Liver (tissue), 7 donors: ENCODE measurements at regions not wholly inside any gene's neighbourhood (a gene's known extent, or its start where the extent isn't known, plus 50 kb on each side); places are given as distances from the start of the nearest gene placed in this dataset.

Experiments used
- DNase-seq: peaks from one replicate; pipeline ENCODE4 v3.0.0-alpha.2; 2017; ENCODE audit warnings: low spot score
- H3K27ac ChIP-seq, 2 donors: one replicate each; pipeline ENCODE4 v1.7.0; 2013; ENCODE audit warnings: inconsistent platforms in 2 of 2, low read length in 2 of 2, control low read depth in 1 of 2, low read depth in 1 of 2, mild to moderate bottlenecking in 1 of 2
- H3K27me3 ChIP-seq, 4 donors: one replicate each; pipeline versions ENCODE4 v1.6.1 to v1.7.0; 2013; ENCODE audit warnings: low read length in 3 of 4, inconsistent platforms in 1 of 4, mild to moderate bottlenecking in 1 of 4, moderate library complexity in 1 of 4; ENCODE audit not compliant: control insufficient read depth in 4 of 4, insufficient read depth in 4 of 4
- H3K36me3 ChIP-seq, 4 donors: one replicate each; pipeline versions ENCODE4 v1.6.1 to v1.7.0; 2013; ENCODE audit warnings: low read length in 3 of 4, mild to moderate bottlenecking in 3 of 4, low read depth in 1 of 4, moderate library complexity in 1 of 4; ENCODE audit not compliant: control insufficient read depth in 4 of 4, insufficient read depth in 3 of 4
- H3K4me1 ChIP-seq, 4 donors: one replicate each; pipeline versions ENCODE4 v1.6.1 to v1.7.0; 2013; ENCODE audit warnings: low read length in 3 of 4, mild to moderate bottlenecking in 3 of 4, moderate library complexity in 1 of 4; ENCODE audit not compliant: control insufficient read depth in 4 of 4, insufficient read depth in 4 of 4
- H3K4me3 ChIP-seq, 3 donors: one replicate each; pipeline versions ENCODE4 v1.6.1 to v1.7.0; 2013; ENCODE audit warnings: low read length in 3 of 3, control low read depth in 1 of 3, low read depth in 1 of 3, mild to moderate bottlenecking in 1 of 3
- H3K9ac ChIP-seq, 2 donors: one replicate each; pipeline ENCODE4 v1.7.0; 2013; ENCODE audit warnings: low read length in 2 of 2, mild to moderate bottlenecking in 2 of 2, moderate library complexity in 2 of 2, control low read depth in 1 of 2, low read depth in 1 of 2
- H3K9me3 ChIP-seq, 4 donors: one replicate each; pipeline versions ENCODE4 v1.6.1 to v1.7.0; 2013; ENCODE audit warnings: low read length in 3 of 4; ENCODE audit not compliant: control insufficient read depth in 4 of 4
- ATF3 ChIP-seq: IDR thresholded peaks from 2 replicates; pipeline ENCODE4 v1.6.1; 2016; ENCODE audit warnings: antibody characterized with exemption
- EGR1 ChIP-seq, 2 donors: IDR thresholded peaks; 2 replicates each; pipeline ENCODE4 v1.6.1; 2016 to 2018; ENCODE audit warnings: antibody characterized with exemption in 2 of 2, low read depth in 2 of 2
- FOXA1 ChIP-seq: IDR thresholded peaks from 2 replicates; pipeline ENCODE4 v1.6.1; 2016; ENCODE audit warnings: antibody characterized with exemption
- HNF4A ChIP-seq, 2 donors: conservative IDR thresholded peaks; 2 replicates each; pipeline ENCODE4 v1.6.1; 2016; ENCODE audit warnings: antibody characterized with exemption in 2 of 2, mild to moderate bottlenecking in 2 of 2
- HNF4G ChIP-seq: IDR thresholded peaks from 2 replicates; pipeline ENCODE4 v1.6.1; 2016; ENCODE audit warnings: antibody characterized with exemption
- MAX ChIP-seq: IDR thresholded peaks from 2 replicates; pipeline ENCODE4 v1.6.1; 2016; ENCODE audit warnings: antibody characterized with exemption
- NR2F2 ChIP-seq: IDR thresholded peaks from 2 replicates; pipeline ENCODE4 v1.6.1; 2016; ENCODE audit warnings: antibody characterized with exemption
- REST ChIP-seq: IDR thresholded peaks from 2 replicates; pipeline ENCODE4 v1.6.1; 2016; ENCODE audit warnings: antibody characterized with exemption, mild to moderate bottlenecking
- RXRA ChIP-seq, 2 donors: IDR thresholded peaks; 2 replicates each; pipeline ENCODE4 v1.6.1; 2017 to 2018; ENCODE audit warnings: antibody characterized with exemption in 2 of 2, mild to moderate bottlenecking in 1 of 2
- SP1 ChIP-seq: IDR thresholded peaks from 2 replicates; pipeline ENCODE4 v1.6.1; 2018; ENCODE audit warnings: antibody characterized with exemption, mild to moderate bottlenecking
- TAF1 ChIP-seq: conservative IDR thresholded peaks from 2 replicates; pipeline ENCODE4 v1.6.1; 2016; ENCODE audit warnings: antibody characterized with exemption, mild to moderate bottlenecking
- YY1 ChIP-seq: IDR thresholded peaks from 2 replicates; pipeline ENCODE4 v1.6.1; 2016; ENCODE audit warnings: antibody characterized with exemption, mild to moderate bottlenecking
- ZBTB33 ChIP-seq: IDR thresholded peaks from 2 replicates; pipeline ENCODE4 v1.6.1; 2016; ENCODE audit warnings: antibody characterized with exemption
- whole genome bisulfite sequencing: extraction: QIAGEN DNeasy Blood & Tissue Kit; methylation state at CpG from one replicate; pipeline ENCODE4 v1.1.7; 2013; 5-methylcytosine and 5-hydroxymethylcytosine counted together
- donor health status: healthy.
- donor health status: healthy.
- donor health status: healthy.
- donor health status: healthy.

GRCh38 chr5:103373597-103374472 is 115.3 kb downstream of the MACIR start:
- no peaks in the 10 kb centered on the region for H3K27me3 ChIP-seq
- 48% methylated on average over 9 of the region's 9 CpGs for WGBS
- no peak for DNase-seq

More at GRCh38 chr5:103373597-103374472, 115.3 kb downstream of the MACIR start:
- no peaks in the 10 kb centered on the region for H3K9me3 ChIP-seq
- no peak overlapping the region for H3K27ac ChIP-seq
- no peaks in the 10 kb centered on the region for H3K4me1 ChIP-seq
- no peak for TF ChIP-seq MAX
- no peak for TF ChIP-seq TAF1
- no peak for TF ChIP-seq HNF4A (conservative IDR thresholded peaks at IDR 0.05)
- no peak for TF ChIP-seq ATF3
- no peak for TF ChIP-seq FOXA1
- TF ChIP-seq REST = no peak
- TF ChIP-seq SP1 = no peak
- TF ChIP-seq EGR1 (IDR thresholded peaks at IDR 0.05; ENCODE audit: low read depth in 2 of 2) = no peak
- no peak for TF ChIP-seq RXRA (IDR thresholded peaks at IDR 0.05)
- TF ChIP-seq NR2F2 = no peak
- no peak for TF ChIP-seq HNF4G
- no peak for TF ChIP-seq YY1
- TF ChIP-seq ZBTB33 = no peak
- H3K4me3 ChIP-seq = no peak overlapping the region
- H3K36me3 ChIP-seq = no peaks in the 10 kb centered on the region
- H3K9ac ChIP-seq = no peak overlapping the region
